Fibroblast of lung (primary cell): ENCODE measurements at regions not wholly inside any gene's neighbourhood (a gene's known extent, or its start where the extent isn't known, plus 50 kb on each side); places are given as distances from the start of the nearest gene placed in this dataset.

ENCODE experiments used
- CTCF ChIP-seq, 2 donors: IDR thresholded peaks in 1 of 2; conservative IDR thresholded peaks in 1 of 2; 1 replicate in 1 of 2; 2 replicates in 1 of 2; pipeline ENCODE4 v1.5.1; 2011 to 2012; ENCODE audit warnings: low read length in 2 of 2, control low read depth in 1 of 2, inconsistent platforms in 1 of 2, low read depth in 1 of 2, mild to moderate bottlenecking in 1 of 2
- EZH2 ChIP-seq: IDR thresholded peaks from 2 replicates; pipeline ENCODE4 v1.5.1; 2012; ENCODE audit warnings: low read length, control low read depth, mild to moderate bottlenecking; ENCODE audit errors: missing control alignments

- no peak for TF ChIP-seq CTCF (conservative IDR thresholded peaks at IDR 0.05 in 1 of 2, IDR thresholded peaks at IDR 0.05 in 1 of 2; ENCODE audit: low read depth in 1 of 2, low read length in 2 of 2)
- TF ChIP-seq EZH2: no peak
Measured at GRCh38 chr14:71702786-71703185, 229.4 kb upstream of the RGS6 start.
